GM13977 (cell line): ENCODE measurements at regions not wholly inside any gene's neighbourhood (a gene's known extent, or its start where the extent isn't known, plus 50 kb on each side); places are given as distances from the start of the nearest gene placed in this dataset.

Experiments
- DNase-seq: peaks from one replicate; pipeline ENCODE4 v3.0.0; 2012; ENCODE audit warnings: low spot score
- CTCF ChIP-seq: IDR thresholded peaks from 2 replicates; pipeline ENCODE4 v1.5.1; 2012; ENCODE audit warnings: mild to moderate bottlenecking, control low read depth; ENCODE audit not compliant: insufficient read depth; ENCODE audit errors: extremely low read depth, missing control alignments
- in situ Hi-C: fragments of 300-500 bp; cut with MboI; formaldehyde crosslinking; loops from one replicate; pipeline ENCODE4 v1.12.0; 2022; ENCODE audit warnings: low sequenced_read_pairs, low pct_unique_long_range_greater_than_20kb, mixed read lengths, inconsistent platforms; ENCODE audit not compliant: unreplicated experiment

DNA sequence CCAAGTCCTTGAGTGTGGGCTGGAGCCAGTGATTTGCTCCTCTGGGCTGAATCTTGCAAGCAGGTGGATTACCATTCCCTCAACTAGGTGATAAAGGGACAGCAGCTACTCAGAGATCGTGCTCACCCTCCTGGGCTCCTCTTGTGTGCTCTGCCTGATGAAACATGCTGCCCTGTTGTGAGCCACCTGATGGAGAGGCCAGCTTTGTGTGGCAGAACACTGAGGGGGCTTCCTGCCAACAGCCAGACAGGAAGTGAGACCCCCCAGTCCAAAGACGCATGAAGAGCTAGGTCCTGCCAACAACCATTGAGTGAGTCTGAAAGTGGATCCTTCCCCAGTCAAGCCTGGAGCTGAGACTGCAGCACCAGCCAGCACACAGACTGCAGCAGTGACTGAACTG is 106.4 kb upstream of the IRX2 start:
- no peak for TF ChIP-seq CTCF
- no peak for DNase-seq
- in situ Hi-C loops = no loop called here

- in situ Hi-C loops = no loop called here
- DNase-seq = no peak
- no peak for TF ChIP-seq CTCF
These were observed 104.7 kb upstream of the IRX2 start for GRCh38 chr5:2856206-2856605.

GRCh38 chr5:2852446-2852845 is 101.0 kb upstream of the IRX2 start:
- no peak for DNase-seq
- TF ChIP-seq CTCF = no peak
- in situ Hi-C loops = no loop called here

DNA sequence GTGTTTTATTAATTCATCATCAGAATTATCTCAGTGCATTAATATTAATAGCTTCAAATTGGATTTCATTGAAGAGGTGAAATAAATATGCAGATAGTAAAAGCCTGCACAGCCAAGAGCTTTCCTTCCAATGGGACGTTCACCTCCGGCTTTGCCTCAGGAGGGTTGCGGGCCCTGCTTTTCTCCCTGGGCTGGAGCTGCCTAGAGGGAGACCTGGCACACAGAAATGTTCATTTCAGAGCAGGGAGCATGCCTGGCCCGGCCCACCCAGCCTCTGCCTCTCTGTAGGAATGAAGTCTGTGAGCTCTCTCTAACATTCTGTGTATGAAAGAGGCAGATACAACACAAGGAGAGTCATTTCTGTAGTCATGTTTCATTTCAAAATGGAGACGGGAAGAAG is 100.4 kb upstream of the IRX2 start:
- no peak for TF ChIP-seq CTCF
- no peak for DNase-seq
- in situ Hi-C loops = no loop called here

GRCh38 chr5:2849429-2849828 is 98.0 kb upstream of the IRX2 start:
- in situ Hi-C loops = no loop called here
- DNase-seq = no peak
- no peak for TF ChIP-seq CTCF

DNA sequence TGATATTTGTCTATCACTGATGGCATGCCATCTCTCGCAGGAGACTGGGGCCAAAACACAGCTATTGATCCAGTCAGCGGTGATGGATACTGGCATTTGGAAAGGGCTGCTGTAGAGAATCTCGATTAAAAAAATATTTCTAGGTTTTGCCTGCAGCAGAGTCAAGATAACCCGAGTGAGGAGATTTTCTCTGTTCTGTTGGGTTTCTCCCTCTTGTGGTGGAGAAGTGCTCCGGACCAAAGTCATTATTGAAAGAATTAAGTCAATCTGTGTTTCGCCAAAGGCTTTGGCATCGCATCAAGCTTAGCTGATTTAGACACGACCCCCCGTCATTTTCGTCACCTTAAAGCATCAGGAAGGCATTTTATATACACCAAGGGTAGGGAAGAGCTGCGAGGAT is 97.1 kb upstream of the IRX2 start:
- TF ChIP-seq CTCF = no peak
- no peak for DNase-seq
- in situ Hi-C loops = no loop called here

- no peak for TF ChIP-seq CTCF
- no peak for DNase-seq
- in situ Hi-C loops = no loop called here
These were observed 96.1 kb upstream of the IRX2 start for GRCh38 chr5:2847608-2848007.
